ENCODE measurements at regions not wholly inside any gene's neighbourhood (a gene's known extent, or its start where the extent isn't known, plus 50 kb on each side); places are given as distances from the start of the nearest gene placed in this dataset.

GRCh38 chr13:50481936-50482335, 361.6 kb downstream of the DLEU7 start:
- Histone ChIP-seq H3K36me3 (ENCODE audit: control insufficient read depth in 2 of 2, insufficient read depth in 1 of 2, low read length in 2 of 2) (no peaks in the 10 kb centered on the region), H3K4me1 (ENCODE audit: control insufficient read depth, insufficient read depth, low read length) (peaks cover 10% of the 10 kb centered on the region), H3K4me3 (ENCODE audit: low read depth, low read length) (no peak overlapping the region), H3K9me3 (ENCODE audit: control insufficient read depth, insufficient read depth, low read depth, low read length) (no peaks in the 10 kb centered on the region), H3K27ac (ENCODE audit: extremely low read depth, low read depth, low read length) (no peak overlapping the region)
- POLR2A ChIA-PET: no interaction called here
- CTCF ChIA-PET: no interaction called here
- TF ChIP-seq PRDM6 (tag by site-specific recombination; IDR thresholded peaks at IDR 0.05) (peak; percentile 66), PRDM4 (tag by site-specific recombination; IDR thresholded peaks at IDR 0.05) (peak; percentile 50; the same call in 1 of the 2 replicates), CTCF (tag by site-specific recombination; IDR thresholded peaks at IDR 0.05) (no peak)

- no peak overlapping the region for H3K4me3 ChIP-seq (ENCODE audit: low read depth, low read length)
- TF ChIP-seq ZNF548 (tag by site-specific recombination; IDR thresholded peaks at IDR 0.05) (no peak), ZBTB21 (tag by site-specific recombination; IDR thresholded peaks at IDR 0.05) (no peak), ZNF221 (tag by site-specific recombination; IDR thresholded peaks at IDR 0.05; ENCODE audit: borderline replicate concordance) (no peak), ZNF473 (tag by site-specific recombination; IDR thresholded peaks at IDR 0.05) (no peak), ZNF76 (tag by site-specific recombination; IDR thresholded peaks at IDR 0.05; ENCODE audit: borderline replicate concordance, low read depth) (no peak), ZBTB17 (tag by site-specific recombination; IDR thresholded peaks at IDR 0.05) (no peak), ZNF623 (tag by site-specific recombination; IDR thresholded peaks at IDR 0.05) (no peak), ZNF596 (tag by site-specific recombination; IDR thresholded peaks at IDR 0.05) (no peak), HIC1 (tag by site-specific recombination; IDR thresholded peaks at IDR 0.05) (no peak), ZNF350 (tag by site-specific recombination; IDR thresholded peaks at IDR 0.05) (no peak), ZNF624 (tag by site-specific recombination; IDR thresholded peaks at IDR 0.05) (no peak), ZNF202 (tag by site-specific recombination; IDR thresholded peaks at IDR 0.05; ENCODE audit: borderline replicate concordance) (no peak), BCL11B (tag by site-specific recombination; IDR thresholded peaks at IDR 0.05; ENCODE audit: low read depth) (no peak)
- peaks cover 10% of the 10 kb centered on the region for H3K4me1 ChIP-seq (ENCODE audit: control insufficient read depth, insufficient read depth, low read length)
- ChIA-PET POLR2A (no interaction called here), CTCF (no interaction called here)
- no peak overlapping the region for H3K27ac ChIP-seq (ENCODE audit: extremely low read depth, low read depth, low read length)
- no peaks in the 10 kb centered on the region for H3K36me3 ChIP-seq (ENCODE audit: control insufficient read depth in 2 of 2, insufficient read depth in 1 of 2, low read length in 2 of 2)
- no peaks in the 10 kb centered on the region for H3K9me3 ChIP-seq (ENCODE audit: control insufficient read depth, insufficient read depth, low read depth, low read length)
Observed at GRCh38 chr13:50483416-50483815, 360.1 kb downstream of the DLEU7 start.

Data from HEK293 (cell line).